HEK293T (cell line): ENCODE measurements at regions not wholly inside any gene's neighbourhood (a gene's known extent, or its start where the extent isn't known, plus 50 kb on each side); places are given as distances from the start of the nearest gene placed in this dataset.

ENCODE experiments used
- ARNT ChIP-seq: fragments of 450-650 bp; IDR thresholded peaks from 2 replicates; pipeline ENCODE4 v1.6.1; 2017; ENCODE audit warnings: mild to moderate bottlenecking
- BHLHE40 ChIP-seq: fragments of 450-650 bp; IDR thresholded peaks from 2 replicates; pipeline ENCODE4 v1.6.1; 2016; ENCODE audit warnings: mild to moderate bottlenecking, moderate library complexity, borderline replicate concordance
- ELF4 ChIP-seq: fragments of 450-650 bp; IDR thresholded peaks from 2 replicates; pipeline ENCODE4 v1.6.1; 2017; ENCODE audit warnings: antibody characterized with exemption
- FOXA1 ChIP-seq: fragments of 450-650 bp; IDR thresholded peaks from 2 replicates; pipeline ENCODE4 v1.6.1; 2016; ENCODE audit warnings: mild to moderate bottlenecking
- FOXK2 ChIP-seq: fragments of 450-650 bp; IDR thresholded peaks from 2 replicates; pipeline ENCODE4 v1.6.1; 2016; ENCODE audit warnings: mild to moderate bottlenecking
- FOXM1 ChIP-seq: fragments of 450-650 bp; IDR thresholded peaks from 2 replicates; pipeline ENCODE4 v1.6.1; 2017; ENCODE audit warnings: mild to moderate bottlenecking, borderline replicate concordance
- HDGF ChIP-seq: fragments of 450-650 bp; IDR thresholded peaks from 2 replicates; pipeline ENCODE4 v1.6.1; 2017; ENCODE audit warnings: antibody characterized with exemption, borderline replicate concordance
- LEF1 ChIP-seq: fragments of 450-650 bp; IDR thresholded peaks from 2 replicates; pipeline ENCODE4 v1.6.1; 2017; ENCODE audit warnings: mild to moderate bottlenecking, borderline replicate concordance
- NFRKB ChIP-seq: fragments of 450-650 bp; IDR thresholded peaks from 2 replicates; pipeline ENCODE4 v1.6.1; 2016; ENCODE audit warnings: mild to moderate bottlenecking, moderate library complexity
- PKNOX1 ChIP-seq: fragments of 450-650 bp; IDR thresholded peaks from 2 replicates; pipeline ENCODE4 v1.6.1; 2016
- SP1 ChIP-seq: fragments of 450-650 bp; IDR thresholded peaks from 2 replicates; pipeline ENCODE4 v1.6.1; 2017
- TARDBP ChIP-seq: fragments of 450-650 bp; IDR thresholded peaks from 2 replicates; pipeline ENCODE4 v1.6.1; 2016
- ZNF384 ChIP-seq: fragments of 450-650 bp; IDR thresholded peaks from 2 replicates; pipeline ENCODE4 v1.6.1; 2016

- TF ChIP-seq FOXK2 (no peak), ELF4 (no peak), HDGF (no peak), BHLHE40 (no peak), FOXM1 (no peak), FOXA1 (no peak), NFRKB (no peak), LEF1 (no peak), ARNT (no peak), SP1 (no peak), PKNOX1 (no peak), TARDBP (no peak), ZNF384 (no peak)
Measured at GRCh38 chr18:59837586-59837985, 62.2 kb upstream of the PMAIP1 start.
